AG20443 (cell line): ENCODE measurements at regions not wholly inside any gene's neighbourhood (a gene's known extent, or its start where the extent isn't known, plus 50 kb on each side); places are given as distances from the start of the nearest gene placed in this dataset.

ENCODE experiments used
- DNase-seq: peaks from one replicate; pipeline ENCODE4 v3.0.0; 2012; ENCODE audit warnings: low spot score, mixed read lengths

GRCh38 chr18:61989138-61989537, 96.3 kb upstream of the RNF152 start:
- DNase-seq: no peak

DNA sequence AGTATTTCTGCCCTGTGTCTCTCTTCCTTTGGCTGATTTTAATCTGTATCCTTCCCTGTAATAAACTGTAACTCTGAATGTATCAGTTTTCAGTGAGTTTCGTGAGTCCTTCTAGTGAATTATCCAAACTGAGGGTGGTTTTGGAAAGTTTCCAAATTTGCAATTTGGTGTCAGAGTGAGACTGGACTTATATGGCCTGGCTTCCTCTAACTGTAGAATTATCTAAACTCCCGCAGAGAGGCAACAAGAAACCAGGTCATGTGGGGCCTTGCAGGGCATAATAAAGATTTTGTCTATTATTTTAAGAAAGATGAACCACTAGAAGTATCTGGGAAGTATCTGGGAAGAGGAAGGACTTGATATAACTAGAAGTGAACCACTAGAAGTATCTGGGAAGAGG, 95.3 kb upstream of the RNF152 start:
- no peak for DNase-seq

DNA sequence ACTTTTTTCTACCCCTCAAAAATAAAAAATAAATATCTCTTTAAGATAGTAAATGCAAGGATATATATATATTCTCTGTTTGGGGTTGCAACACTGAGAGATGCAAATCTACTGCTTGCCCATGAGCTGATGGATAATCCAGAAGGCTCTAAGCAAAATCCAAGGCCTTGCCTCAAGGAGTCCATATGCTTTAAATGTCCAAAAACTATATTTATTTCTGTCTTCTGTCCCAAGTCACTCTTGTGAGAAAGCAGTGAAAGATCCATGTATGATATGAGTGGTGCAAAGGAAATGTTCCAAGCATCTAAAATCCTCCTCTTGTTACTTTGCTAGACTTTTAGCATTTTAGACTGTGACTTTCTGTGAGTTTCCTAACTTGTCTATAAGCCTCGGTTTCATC, 92.9 kb upstream of the RNF152 start:
- DNase-seq: no peak

GRCh38 chr18:61984349-61984748, 91.5 kb upstream of the RNF152 start:
- DNase-seq: no peak

GRCh38 chr18:61982475-61982874, 89.7 kb upstream of the RNF152 start:
- DNase-seq: no peak

GRCh38 chr18:61980355-61980754, 87.5 kb upstream of the RNF152 start:
- no peak for DNase-seq

- DNase-seq: no peak
Observed at GRCh38 chr18:61975526-61976326, 82.9 kb upstream of the RNF152 start.

DNA sequence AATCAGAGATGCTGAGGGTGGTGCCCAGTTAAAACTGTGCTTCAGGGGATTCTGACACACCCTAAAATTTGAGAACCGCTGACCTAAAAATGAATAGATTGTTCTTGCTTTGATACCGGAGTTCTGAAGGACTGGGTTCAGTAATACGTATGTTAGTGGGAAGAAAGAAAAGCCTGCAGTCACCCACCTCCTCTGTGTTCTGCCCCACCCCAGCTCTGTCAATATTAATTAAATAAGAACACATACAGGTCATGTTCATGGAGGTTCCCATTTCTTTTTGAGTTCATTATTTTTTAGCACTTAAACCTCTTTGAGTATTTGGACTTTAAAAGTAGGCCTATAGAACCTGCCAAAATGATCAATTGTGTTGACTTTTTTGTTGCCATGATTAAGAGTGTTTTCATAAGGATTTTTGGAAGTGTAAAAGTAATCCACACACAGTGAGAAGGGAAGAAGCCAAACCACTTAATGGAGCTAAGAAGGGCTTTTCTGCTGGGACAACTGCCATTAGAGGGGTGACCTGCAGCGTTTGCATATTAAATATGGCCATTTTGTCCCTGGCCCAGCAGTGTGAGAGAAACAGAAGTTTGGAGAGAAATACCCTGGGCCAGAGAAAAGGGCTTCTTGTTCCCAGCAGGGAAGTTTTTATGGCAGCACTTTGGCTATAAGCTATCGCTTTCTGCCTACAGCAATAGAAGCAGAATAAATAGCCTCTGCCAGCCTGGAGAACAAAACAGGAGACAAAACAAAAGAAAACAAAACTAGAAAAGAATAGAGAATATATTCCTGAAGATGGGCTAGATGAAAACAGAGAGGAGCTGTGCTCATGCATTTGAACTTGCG, 80.7 kb upstream of the RNF152 start:
- no peak for DNase-seq

GRCh38 chr18:61972389-61973264, 79.8 kb upstream of the RNF152 start:
- DNase-seq: no peak

DNA sequence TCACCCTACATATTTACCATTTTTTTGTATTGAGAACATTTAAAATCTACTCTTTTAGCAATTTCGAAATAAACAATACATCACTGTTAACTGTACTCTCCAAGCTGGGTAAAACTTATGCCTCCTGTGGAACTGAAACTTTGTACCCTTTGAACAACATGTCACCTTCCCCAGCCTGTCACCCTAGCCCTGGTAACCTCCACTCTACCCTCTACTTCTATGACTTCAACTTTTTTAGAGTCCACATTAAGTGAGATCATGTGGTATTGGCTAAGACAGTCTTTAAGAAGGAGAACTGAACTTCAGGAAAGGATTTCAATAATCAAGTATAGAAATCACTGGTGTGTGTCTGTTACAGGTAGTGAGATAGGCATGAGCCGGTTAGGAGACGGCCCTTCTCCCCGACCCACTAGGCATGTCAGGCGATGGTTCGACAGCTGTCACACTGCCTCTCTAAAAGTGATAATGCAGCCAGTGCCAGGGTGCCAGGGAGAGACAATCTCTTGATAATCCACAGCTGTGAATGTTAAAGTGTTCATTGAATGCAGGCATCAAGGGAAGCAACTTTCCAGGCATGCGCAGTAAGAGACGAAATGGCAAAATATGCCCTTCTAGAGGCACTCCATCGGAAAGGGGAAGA, 74.6 kb upstream of the RNF152 start:
- no peak for DNase-seq

DNA sequence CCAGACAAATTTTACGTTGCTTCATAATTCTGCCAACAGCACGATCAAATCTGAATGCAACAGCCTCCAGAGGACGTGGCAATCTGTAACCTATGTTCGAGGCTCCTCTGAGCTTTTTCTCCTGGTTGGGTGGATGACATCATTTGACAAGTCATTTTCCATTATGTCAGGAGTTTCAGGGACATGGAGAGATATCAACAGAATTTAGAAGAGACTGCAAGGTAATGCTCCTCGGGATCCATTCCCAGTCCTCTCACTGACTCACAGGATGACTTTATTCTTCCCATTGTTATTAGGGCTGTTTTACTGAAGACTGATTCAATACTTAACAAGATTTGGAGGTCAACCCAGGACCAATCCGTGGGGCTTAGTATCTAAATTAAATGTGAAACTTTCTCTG, 72.5 kb upstream of the RNF152 start:
- no peak for DNase-seq

GRCh38 chr18:61964616-61965015, 71.8 kb upstream of the RNF152 start:
- no peak for DNase-seq

DNA sequence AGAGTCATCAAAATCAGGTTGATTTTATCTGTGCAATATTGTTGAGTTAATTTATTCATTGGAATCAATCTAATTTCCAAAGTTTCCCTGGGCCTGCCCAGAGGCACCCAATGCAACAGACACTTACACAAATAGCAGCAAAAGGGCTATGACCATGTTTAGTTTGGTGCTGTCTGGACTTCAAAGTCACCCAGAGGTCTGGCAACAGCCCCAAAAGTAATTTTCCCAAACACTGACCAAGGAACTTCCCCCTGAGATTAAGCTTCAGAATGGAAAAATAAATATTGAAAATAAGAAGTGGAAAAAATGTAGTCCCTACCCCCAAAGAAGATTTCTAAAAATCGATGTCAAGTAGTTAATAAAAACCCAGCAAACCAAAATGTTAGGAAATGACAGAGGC, 70.9 kb upstream of the RNF152 start:
- DNase-seq: no peak

- DNase-seq: no peak
Observed at GRCh38 chr18:61957801-61958516, 65.2 kb upstream of the RNF152 start.

DNA sequence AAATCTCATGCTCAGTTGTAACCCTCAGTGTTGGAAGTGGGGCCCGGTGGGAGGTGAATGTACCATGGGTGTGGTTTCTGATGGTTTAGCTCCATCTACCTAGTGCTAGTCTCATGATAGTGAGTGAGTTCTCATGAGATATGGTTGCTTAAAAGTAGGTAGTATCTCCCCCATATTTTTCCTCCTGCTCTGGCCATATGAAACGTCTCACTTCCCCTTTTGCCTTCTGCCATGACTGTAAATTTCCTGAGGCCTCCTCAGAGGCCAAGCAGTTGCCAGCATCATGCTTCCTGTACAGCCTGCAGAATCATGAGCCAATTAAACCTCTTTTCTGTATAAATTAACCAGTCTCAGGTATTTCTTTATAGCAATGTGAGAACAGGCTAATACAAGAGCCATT, 62.8 kb upstream of the RNF152 start:
- DNase-seq: no peak

- DNase-seq: no peak
Observed at GRCh38 chr18:61954096-61954746, 61.4 kb upstream of the RNF152 start.

GRCh38 chr18:61953641-61954040, 60.8 kb upstream of the RNF152 start:
- DNase-seq: no peak

- DNase-seq: no peak
Observed at GRCh38 chr18:61953161-61953560, 60.4 kb upstream of the RNF152 start.

- no peak for DNase-seq
Observed at GRCh38 chr18:61951396-61951795, 58.6 kb upstream of the RNF152 start.

DNA sequence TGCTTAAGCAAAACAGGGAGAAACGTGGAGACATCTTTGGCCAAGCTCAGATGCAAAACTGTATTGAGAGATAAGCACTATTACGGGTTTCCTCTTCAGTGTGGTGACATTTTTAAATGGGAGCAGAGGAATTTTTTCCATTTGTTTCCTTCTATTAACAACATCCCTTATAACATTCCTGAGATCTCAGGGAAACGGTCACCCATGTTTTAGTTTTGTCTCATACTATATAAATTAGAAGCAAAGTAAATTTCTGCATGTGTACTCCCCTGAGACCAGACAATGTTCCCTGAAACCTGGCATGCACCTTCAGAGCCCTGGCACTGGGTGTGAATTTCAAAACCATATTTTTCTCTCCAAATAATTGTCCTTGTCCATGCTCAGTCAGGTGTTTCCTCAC, 57.6 kb upstream of the RNF152 start:
- DNase-seq: no peak

DNA sequence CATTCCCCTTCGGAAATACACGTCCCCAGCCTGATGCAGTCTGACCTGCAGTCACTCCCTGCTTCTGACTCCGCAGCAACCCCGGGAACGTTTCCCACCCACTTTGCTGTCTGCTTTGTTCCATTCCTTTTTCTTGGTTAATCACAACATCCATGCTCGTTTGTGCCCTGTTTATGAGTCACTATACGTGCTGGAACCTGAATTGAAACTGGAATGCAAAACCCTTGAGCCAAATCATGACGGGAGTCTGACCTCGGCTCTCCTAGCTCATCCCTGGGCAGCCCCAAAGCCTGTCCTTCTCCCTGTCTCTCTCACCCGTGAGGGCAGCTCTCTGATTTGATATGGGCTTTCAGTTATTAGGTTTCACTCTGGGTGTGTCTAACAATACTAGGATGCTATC, 57.1 kb upstream of the RNF152 start:
- peak; percentile 21 for DNase-seq
